ENCODE measurements at regions not wholly inside any gene's neighbourhood (a gene's known extent, or its start where the extent isn't known, plus 50 kb on each side); places are given as distances from the start of the nearest gene placed in this dataset.

DNA sequence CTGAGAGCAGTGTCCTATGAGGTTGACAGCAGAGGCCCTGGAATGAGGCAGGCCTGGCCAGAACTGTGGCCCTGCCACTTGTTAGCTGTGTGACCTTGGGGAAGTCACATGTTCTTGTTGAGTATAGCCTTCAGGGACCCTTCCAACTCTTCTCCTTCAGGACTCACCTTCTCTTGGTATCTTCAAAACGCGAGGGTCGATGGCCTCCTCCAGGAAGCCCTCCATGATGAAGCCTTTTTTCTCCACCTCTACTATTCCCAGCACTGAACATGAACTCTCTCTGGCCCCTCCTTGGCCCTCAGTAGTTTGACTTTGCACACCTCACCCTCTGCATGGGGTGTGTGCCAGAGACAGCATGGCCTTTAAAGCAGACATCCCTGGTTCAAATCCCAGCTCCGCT lies 195.1 kb upstream of the LINGO1 start:
- ATAC-seq, result no peak
- Histone ChIP-seq H3K27ac (no peak overlapping the region), H3K4me3 (no peak overlapping the region), H3K4me1 (no peaks in the 10 kb centered on the region), H3K9me3 (no peaks in the 10 kb centered on the region), H3K27me3 (peaks cover 0 to 4% (median 0%) of the 10 kb centered on the region in 9 donors), H3K36me3 (no peaks in the 10 kb centered on the region)
- no peak for DNase-seq
- no peak for TF ChIP-seq POLR2A (IDR thresholded peaks at IDR 0.05)
- no peak for TF ChIP-seq CTCF (IDR thresholded peaks at IDR 0.05)
- WGBS, 4 donors, result 95 to 99% (median 97%) methylated on average over 4 of the region's 4 CpGs
- intact Hi-C loops (cut with DNase I), result loop anchor here in 1 of 10 donors (10.0 kb wide), 1 partner anchor 163 kb away; no protein-coding TSS in a partner anchor

DNA sequence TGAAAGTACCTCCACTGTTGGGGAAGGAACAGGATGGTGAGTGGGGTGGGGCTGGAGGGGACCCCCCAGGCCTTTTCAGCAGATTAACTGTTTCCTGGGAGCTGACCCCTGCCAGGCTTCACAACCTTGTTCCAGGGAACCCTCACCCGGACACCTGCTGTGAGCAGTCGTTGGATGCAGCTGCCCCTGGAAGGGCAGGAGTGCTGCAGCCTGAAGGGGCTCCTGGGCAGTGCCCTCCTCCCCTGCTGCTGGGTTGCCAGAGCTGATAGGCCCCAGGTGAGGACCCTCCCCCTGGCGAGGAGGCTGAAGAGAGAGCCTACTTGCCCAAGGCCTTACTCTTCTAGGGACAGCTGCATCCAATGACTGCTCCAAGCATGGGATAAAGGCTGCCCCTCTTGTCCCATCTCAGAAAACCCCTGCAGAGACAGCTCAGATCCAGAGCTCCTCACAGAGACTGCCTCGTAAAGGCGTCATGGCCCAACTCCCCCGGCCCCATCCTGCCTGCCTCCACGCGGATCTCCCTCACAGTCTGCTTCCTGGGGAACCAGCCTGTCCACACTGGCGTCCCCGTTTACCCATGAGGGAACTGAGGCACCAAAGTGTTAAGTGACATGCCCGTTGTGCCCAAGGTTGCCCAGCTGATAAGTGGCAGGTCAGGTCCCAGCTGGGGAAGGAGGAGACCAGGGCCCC lies 193.4 kb upstream of the LINGO1 start:
- no peak for ATAC-seq
- Histone ChIP-seq H3K4me3 (no peak overlapping the region), H3K9me3 (no peaks in the 10 kb centered on the region), H3K27ac (no peak overlapping the region), H3K36me3 (no peaks in the 10 kb centered on the region), H3K27me3 (peaks cover 0 to 13% (median 3%) of the 10 kb centered on the region in 9 donors), H3K4me1 (no peaks in the 10 kb centered on the region)
- peak in 1 of 5 donors; percentile 39 for DNase-seq
- 69 to 88% (median 76%) methylated on average over 10 to 11 of the region's 11 CpGs for WGBS, 4 donors
- intact Hi-C loops (cut with DNase I), result loop anchor here in 1 of 10 donors (10.0 kb wide), 1 partner anchor 161 kb away; no protein-coding TSS in a partner anchor
- TF ChIP-seq CTCF (IDR thresholded peaks at IDR 0.05), result no peak
- TF ChIP-seq POLR2A (IDR thresholded peaks at IDR 0.05), result no peak

GRCh38 chr15:77825546-77825945 lies 192.8 kb upstream of the LINGO1 start:
- Histone ChIP-seq H3K36me3 (no peaks in the 10 kb centered on the region), H3K9me3 (no peaks in the 10 kb centered on the region), H3K4me1 (peaks cover 0 to under 1% (median 0%) of the 10 kb centered on the region in 12 donors), H3K27me3 (peaks cover 0 to 19% (median 8%) of the 10 kb centered on the region in 9 donors), H3K4me3 (no peak overlapping the region), H3K27ac (no peak overlapping the region)
- intact Hi-C loops (cut with DNase I), result loop anchor here in 1 of 10 donors (10.0 kb wide), 1 partner anchor 161 kb away; no protein-coding TSS in a partner anchor
- TF ChIP-seq POLR2A (IDR thresholded peaks at IDR 0.05) (no peak), CTCF (IDR thresholded peaks at IDR 0.05) (no peak)
- ATAC-seq, result no peak
- peak in 1 of 5 donors; percentile 36 for DNase-seq
- WGBS, 4 donors, result 82 to 93% (median 87%) methylated on average over 7 of the region's 7 CpGs

- Histone ChIP-seq H3K9me3 (no peaks in the 10 kb centered on the region), H3K27ac (no peak overlapping the region), H3K4me3 (no peak overlapping the region), H3K4me1 (peaks cover 0 to 4% (median 0%) of the 10 kb centered on the region in 12 donors), H3K36me3 (no peaks in the 10 kb centered on the region), H3K27me3 (peaks cover 3 to 23% (median 12%) of the 10 kb centered on the region in 9 donors)
- intact Hi-C loops (cut with DNase I), result loop anchor here in 1 of 10 donors (10.0 kb wide), 1 partner anchor 160 kb away; no protein-coding TSS in a partner anchor
- no peak for ATAC-seq
- TF ChIP-seq POLR2A (IDR thresholded peaks at IDR 0.05), result no peak
- TF ChIP-seq CTCF (IDR thresholded peaks at IDR 0.05), result no peak
- no peak for DNase-seq
- WGBS, 4 donors, result 72 to 83% (median 77%) methylated on average over 3 of the region's 3 CpGs
Measured at GRCh38 chr15:77825252-77825542, 192.5 kb upstream of the LINGO1 start.

Data from heart left ventricle (tissue), 16 donors.